ENCODE measurements at regions not wholly inside any gene's neighbourhood (a gene's known extent, or its start where the extent isn't known, plus 50 kb on each side); places are given as distances from the start of the nearest gene placed in this dataset.
A peak's percentile ranks its signal among the peaks of the same experiment; 100 is the strongest.
"Not testable (repeated sequence)": the region's sequence is repeated elsewhere in the genome, so short reads cannot be mapped to it uniquely, and the experiment has no call there.

DNA sequence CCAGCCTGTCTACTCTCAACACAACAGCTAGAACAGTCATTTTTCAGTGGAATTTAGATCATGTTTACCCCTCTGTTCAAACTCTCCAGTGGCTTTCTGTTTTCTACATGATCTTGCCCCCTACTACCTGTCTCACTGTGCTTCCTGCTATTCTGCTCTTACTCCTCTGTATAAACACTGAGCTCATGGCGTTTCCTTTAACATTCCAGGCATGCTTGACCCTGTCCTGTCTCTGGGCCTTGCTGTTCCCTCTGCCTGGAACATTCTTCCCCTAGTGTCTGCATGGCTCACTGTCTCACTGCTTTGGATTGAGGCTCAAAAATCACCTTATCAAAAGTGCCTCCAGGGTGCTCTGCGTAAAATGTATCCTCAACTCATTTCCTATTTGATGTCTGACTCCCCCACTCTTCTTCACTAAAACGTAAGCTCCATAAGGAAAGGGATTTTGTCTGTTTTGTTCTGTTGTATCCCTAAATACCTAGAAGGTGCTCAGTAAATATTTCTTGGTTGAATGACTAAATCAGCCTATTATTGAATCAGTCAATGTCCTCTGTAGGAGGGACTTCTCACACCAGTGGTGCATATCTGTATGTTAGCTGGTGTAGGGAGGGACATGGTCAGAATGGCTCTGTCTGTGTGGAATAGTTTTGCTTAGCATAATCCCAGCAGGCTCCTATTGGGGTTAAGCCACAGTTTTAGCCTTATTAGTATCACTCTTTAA, 78.0 kb upstream of the VKORC1L1 start:
- H3K4me3 ChIP-seq, H3K27ac ChIP-seq: not testable (repeated sequence)

DNA sequence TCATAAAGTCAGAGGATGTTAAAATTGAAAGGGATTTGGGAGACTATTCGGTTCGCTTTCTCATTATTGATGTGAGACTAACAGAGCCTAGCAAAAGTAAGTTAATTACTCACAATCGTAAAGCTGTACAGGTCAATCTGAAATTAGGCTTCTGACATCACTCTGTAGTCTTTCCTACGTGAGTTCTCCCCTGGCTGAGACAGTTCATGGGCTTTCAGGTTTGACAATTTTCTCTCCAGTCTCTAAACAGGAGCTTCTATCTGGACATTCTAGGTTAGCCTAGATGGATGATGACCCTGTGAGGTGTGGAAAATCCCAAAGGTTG, 77.5 kb upstream of the VKORC1L1 start:
- H3K27ac ChIP-seq = not testable (repeated sequence)

DNA sequence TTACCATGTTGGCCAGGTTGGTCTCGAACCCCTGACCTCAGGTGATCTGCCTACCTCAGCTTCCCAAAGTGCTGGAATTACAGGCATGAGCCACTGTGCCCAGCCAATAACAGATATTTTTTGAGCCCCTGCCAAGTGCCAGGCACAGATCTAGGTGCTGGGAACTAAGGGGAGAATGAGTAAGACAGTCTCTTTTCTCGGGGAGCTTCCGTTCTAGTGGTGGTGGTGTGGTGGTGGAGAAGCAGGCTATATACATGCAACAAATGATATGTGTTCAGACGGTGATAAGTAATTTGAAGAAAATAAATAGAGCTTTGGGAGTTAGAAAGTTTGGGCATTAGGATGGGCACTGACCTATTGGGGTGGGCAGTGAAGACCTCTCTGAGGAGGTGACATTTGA, 76.7 kb upstream of the VKORC1L1 start:
- H3K4me3 ChIP-seq = no peak overlapping the region
- H3K27ac ChIP-seq = no peak overlapping the region

More for the DNA sequence above, 77.5 kb upstream of the VKORC1L1 start:
- not testable (repeated sequence) for H3K4me3 ChIP-seq

DNA sequence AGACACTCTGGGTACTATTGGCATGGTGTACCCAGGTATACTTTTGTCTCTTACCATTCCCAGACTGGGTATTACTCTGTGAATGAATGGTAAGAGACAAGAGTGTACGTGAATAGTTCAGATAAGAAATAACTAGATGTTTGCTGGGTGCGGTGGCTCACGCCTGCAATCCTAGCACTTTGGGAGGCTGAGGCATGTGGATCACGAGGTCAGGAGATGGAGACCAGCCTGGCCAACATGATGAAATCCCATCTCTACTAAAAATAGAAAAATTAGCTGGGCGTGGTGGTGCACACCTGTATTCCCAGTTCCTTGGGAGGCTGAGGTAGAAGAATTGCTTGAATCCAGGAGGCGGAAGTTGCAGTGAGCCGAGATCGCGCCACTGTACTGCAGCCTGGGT, 75.8 kb upstream of the VKORC1L1 start:
- H3K27ac ChIP-seq, H3K4me3 ChIP-seq: not testable (repeated sequence)

DNA sequence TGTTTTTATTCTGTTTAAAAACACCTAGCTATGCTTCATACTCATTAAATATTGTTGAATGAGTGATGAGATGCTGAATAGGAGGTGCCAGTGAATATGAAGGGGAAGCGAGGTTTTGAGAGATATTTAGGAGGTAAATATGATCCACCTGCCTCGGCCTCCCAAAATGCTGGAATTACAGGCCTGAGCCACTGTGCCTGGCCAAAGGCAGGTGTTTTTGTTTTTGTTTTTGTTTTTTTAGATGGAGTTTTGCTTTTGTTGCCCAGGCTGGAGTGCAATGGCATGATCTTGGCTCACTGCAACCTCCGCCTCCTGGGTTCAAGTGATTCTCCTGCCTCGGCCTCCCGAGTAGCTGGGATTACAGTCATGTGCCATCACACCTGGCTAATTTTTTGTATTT, 75.3 kb upstream of the VKORC1L1 start:
- peak overlapping the region in 1 of 21 experiments; percentile 65 for H3K27ac ChIP-seq
- not testable (repeated sequence) for H3K4me3 ChIP-seq

DNA sequence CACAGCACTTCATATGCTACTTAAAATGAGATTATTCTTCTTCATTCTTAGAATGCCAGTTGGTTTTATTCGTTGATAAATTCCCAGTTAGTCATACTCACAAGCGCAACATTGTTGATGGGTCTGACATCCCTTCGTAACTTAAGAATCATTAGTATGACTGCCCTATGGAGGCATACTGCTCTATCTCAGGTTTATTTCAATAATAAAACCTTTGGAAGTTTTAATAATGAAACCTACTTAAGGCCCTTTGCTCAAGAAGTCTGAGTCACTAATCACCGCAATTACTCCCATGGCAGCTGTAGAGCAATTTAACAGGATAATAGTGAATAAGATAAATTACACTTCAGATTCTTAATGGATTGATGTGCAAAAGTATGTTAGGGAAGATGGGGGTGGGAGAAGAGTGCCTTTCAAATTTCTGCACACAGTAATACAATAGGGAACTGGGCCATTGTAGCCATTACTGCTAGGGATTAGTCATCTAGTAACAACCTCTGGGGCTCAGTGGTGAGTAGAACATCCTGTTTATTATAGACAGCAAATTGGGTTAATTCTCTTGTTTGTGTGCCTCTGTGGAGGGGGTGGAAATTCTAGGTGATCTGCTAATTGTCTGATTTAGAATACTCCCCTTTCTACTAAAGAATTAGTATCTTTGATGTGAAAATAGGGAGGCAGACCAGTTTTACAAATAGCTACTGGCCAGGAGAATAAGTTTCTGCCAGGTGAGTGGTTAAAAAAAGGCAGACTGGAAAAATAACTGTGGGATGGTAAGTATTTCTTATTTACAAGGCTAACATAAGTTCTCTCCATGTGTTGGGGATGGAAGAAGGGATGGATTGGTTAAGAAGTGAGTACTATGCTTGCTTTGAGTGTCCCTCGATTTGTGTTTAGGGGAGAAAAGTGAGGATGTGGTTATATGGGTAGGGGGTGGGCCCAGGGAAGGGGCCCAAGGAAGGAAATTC, 74.5 kb upstream of the VKORC1L1 start:
- peak overlapping the region in 7 of 21 experiments; percentile 26 to 71 (median 45) for H3K27ac ChIP-seq
- no peak overlapping the region for H3K4me3 ChIP-seq

DNA sequence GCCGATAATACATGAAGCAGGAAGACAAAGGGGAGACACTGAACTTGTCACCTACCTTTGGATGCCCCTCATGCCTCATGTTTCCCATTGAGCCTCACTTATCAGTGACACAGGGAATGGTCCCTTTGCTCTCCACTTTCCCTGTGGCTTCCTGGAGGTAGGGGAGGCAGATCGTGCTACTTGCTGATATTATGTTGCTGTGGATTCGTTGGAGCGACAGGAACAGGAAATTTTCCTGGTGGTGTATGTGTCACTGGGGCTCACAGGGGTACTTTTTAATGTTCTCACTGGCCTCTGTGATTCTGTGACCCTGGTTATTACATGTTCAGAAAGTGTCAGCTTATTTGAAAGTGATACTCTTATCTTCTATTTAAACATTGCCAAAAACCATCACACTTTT, 72.7 kb upstream of the VKORC1L1 start:
- not testable (repeated sequence) for H3K4me3 ChIP-seq, H3K27ac ChIP-seq

DNA sequence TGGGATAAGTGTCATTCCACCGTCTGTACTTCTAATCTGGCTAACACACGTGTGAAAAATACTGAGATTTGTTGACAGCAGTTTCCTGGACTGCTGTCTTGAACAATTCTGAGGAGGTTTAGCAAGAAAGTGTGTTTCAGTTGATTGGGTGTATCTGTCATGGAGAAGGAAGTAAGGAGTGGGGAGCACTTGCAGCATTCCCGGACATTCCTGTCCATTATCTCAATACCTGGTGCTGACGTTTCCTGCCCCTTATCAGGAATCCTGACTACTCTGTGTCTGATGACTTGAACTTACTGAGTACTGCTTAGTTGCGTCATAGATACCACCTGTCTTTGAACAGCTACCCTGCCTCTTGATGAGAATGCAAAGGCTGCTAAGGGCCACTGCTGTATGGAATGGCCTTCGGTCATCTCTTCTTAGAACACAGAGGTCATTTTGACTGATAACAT, 72.0 kb upstream of the VKORC1L1 start:
- H3K4me3 ChIP-seq = no peak overlapping the region
- H3K27ac ChIP-seq = no peak overlapping the region

DNA sequence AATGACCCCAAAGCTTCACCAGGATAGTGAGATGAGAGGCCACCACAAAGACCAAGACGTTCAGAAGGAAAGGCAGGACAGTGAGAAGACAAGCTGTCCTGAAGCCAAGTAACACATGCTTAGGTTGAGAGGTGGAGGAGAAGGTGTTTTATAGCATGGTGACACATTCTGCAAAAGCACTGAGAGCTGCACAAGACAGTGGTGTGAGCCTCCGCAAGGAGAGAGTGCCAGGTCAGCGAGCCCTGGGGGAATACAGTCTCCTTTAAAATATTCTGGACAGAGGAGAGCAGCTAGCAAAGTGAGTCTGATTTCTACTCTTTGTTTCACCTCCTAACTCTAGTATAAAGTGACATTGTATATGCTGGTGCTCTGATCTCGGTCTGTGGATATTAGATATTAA, 68.0 kb upstream of the VKORC1L1 start:
- no peak overlapping the region for H3K27ac ChIP-seq

DNA sequence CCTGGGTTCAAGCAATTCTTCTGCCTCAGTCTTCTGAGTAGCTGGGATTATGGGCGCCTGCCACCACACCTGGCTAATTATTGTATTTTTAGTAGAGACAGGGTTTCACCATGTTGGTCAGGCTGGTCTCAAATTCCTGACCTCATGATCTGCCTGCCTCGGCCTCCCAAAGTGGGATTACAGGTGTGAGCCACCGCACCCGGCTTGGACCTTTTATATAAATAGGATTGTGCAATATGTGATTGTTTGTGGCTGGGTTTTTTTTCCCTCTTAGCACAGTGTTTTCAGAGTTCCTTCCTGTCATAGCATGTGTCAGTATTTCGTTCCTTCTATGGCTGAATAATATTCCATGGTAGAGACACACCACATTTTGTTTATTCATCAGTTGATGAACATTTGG, 65.8 kb upstream of the VKORC1L1 start:
- H3K27ac ChIP-seq, H3K4me3 ChIP-seq: not testable (repeated sequence)

More for the DNA sequence above, 68.0 kb upstream of the VKORC1L1 start:
- no peak overlapping the region for H3K4me3 ChIP-seq

DNA sequence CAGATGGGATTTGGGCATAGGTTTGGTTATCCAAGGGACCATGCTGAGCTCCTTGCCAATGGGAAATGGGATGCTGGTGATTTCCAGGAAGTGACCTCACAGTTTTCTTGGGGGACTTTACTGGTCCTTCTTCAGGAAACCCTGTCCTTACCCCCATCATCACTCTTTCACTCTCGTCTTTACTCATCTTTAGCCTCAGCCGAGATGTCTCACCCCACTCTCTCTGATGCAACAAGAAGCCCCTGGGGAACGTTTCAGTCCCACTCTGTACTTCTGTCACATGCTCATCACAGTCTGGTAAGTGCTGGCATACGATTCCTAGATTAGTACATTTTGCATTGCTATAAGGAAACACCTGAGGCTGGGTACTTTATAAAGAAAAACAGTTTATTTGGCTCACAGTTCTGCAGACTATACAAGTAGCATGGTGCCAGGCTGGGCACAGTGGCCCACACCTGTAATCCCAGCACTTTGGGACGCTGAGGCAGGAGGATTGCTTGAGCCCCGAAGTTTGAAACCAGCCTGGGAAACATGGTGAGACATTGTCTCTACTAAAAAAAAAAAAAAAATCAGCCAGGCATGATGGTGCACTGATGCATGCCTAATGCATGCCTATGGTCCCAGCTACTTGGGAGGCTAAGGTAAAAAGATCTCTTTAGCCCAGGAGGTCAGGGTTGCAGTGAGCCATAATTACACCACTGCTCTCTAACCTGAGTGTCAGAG, 63.5 kb upstream of the VKORC1L1 start:
- Histone ChIP-seq H3K4me3 (no peak overlapping the region), H3K27ac (no peak overlapping the region)

DNA sequence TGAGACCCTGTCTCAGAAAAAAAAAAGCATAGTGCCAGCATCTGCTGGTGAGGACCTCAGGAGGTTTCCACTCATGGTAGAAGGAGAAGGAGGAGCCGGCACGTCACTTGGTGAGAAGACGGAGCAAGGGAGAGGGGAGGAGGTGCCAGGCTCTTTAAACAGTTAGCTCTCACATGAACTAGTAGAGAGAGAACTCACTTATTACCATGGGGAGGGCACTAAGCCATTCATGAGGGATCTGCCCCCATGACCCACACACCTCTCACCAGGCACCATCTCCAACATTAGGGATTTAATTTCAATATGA, 62.9 kb upstream of the VKORC1L1 start:
- no peak overlapping the region for H3K4me3 ChIP-seq
- H3K27ac ChIP-seq = no peak overlapping the region

DNA sequence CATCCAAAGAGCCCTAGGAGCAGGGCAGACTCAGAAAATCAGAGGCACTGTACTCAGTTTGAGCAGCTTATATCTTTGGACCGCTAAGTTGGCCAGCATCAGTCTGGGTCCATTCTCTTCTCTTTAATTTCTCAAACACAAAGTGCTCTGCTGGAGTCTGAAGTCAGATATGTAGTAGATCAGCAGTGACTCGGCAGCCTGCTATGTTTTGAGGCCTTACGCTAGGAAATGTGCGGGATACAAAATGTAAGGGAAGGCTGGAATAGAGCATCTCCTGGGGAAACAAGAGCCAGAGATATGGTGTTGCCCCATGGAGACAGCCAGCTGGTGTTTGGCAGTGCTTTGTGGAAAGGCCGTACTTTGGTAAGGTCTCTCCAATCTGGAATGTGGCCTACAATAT, 60.6 kb upstream of the VKORC1L1 start:
- H3K4me3 ChIP-seq = no peak overlapping the region
- H3K27ac ChIP-seq = no peak overlapping the region

DNA sequence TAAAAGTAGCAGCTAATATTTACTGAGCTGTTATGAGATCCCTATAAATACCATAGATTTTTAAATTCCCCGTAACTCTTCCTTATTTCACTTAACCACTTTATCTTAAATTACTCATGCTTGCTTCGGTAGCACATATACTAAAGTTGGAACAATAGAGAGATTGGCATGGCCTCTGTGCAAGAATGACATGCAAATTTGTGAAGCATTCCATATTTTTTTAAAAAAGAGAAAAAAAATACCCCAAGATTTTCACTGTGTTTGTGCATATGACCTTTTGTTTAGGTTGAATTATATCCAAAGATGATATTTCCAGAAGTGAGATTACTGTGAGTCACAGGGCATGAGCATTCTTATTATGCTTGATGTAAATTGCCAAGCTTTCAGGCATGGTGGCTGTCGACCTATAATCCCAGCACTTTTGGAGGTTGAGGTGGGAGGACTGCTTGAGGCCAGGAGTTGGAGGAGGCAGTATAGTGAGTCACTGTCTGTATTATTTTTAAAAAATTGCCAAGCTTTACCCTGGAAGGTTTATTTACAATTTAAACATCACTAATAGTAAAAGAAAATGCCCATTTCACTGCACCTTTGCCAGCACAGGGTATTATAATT, 58.2 kb upstream of the VKORC1L1 start:
- not testable (repeated sequence) for H3K4me3 ChIP-seq, H3K27ac ChIP-seq

DNA sequence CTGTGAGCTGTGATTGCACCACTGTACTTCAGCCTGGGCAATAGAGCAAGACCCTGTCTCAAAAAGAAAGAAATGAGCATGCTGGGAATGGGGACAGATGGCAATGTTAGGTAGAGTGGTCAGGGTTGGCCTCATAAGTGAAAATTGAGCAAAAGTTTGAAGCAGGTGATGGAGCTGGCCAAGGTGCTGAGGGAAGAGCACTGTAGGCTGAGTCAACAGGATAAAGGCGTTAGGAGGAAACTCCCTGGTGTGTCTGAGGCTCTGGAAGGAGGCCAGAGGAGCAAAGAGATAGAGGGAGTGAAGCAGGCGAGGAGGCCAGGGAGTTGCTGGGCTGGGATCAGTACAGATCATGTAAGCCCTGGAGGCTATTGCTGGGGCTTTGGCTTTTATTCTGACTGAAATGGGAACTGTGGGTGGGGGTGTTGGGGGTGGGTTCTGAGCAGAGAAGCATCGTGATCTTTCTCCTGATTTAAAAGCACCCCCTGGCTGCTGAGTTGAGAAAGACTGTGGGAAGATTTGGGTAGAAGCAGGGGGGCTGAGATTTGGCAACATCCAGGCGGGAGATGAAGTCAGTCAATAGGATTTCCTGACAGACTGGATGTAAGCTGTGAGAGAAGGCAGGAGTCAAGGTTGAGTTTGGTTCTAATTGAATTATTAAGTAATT, 52.5 kb upstream of the VKORC1L1 start:
- Histone ChIP-seq H3K4me3 (no peak overlapping the region), H3K27ac (no peak overlapping the region)

Measured in skin epidermis (tissue), 12 donors.